22Rv1 (cell line): ENCODE measurements at regions not wholly inside any gene's neighbourhood (a gene's known extent, or its start where the extent isn't known, plus 50 kb on each side); places are given as distances from the start of the nearest gene placed in this dataset.

Source experiments
- ZFX ChIP-seq: fragments of 450-650 bp; IDR thresholded peaks from 2 replicates; pipeline ENCODE4 v1.6.1; 2017; ENCODE audit warnings: antibody characterized with exemption, borderline replicate concordance
- TF ChIP-seq, protein P1 (sequence below): fragments of 450-650 bp; IDR thresholded peaks from 2 replicates; pipeline ENCODE4 v1.5.1; 2017; ENCODE audit warnings: mild to moderate bottlenecking

DNA sequence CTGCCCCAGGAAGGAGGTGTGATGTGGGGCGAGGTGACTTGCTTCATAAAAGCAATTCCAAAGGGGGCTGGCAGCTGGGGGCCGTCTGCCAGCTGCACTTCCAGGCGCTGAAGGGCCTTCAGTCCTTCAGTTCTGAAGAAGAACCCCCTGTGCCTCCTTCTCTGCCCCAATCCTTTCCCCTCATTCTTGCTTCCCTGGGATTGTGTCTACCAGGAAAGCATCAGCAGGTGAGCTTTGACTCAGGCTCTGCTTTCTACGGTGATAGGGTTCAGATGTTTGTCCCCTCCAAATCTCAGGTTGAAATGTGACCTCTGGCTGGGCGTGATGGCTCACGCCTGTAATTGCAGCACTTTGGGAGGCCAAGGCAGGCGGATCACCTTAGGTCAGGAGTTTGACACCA is 52.5 kb upstream of the NKD1 start:
- TF ChIP-seq, protein P1, sequence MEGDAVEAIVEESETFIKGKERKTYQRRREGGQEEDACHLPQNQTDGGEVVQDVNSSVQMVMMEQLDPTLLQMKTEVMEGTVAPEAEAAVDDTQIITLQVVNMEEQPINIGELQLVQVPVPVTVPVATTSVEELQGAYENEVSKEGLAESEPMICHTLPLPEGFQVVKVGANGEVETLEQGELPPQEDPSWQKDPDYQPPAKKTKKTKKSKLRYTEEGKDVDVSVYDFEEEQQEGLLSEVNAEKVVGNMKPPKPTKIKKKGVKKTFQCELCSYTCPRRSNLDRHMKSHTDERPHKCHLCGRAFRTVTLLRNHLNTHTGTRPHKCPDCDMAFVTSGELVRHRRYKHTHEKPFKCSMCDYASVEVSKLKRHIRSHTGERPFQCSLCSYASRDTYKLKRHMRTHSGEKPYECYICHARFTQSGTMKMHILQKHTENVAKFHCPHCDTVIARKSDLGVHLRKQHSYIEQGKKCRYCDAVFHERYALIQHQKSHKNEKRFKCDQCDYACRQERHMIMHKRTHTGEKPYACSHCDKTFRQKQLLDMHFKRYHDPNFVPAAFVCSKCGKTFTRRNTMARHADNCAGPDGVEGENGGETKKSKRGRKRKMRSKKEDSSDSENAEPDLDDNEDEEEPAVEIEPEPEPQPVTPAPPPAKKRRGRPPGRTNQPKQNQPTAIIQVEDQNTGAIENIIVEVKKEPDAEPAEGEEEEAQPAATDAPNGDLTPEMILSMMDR = no peak
- TF ChIP-seq ZFX = no peak
